Astrocyte of the spinal cord (primary cell): ENCODE measurements at regions not wholly inside any gene's neighbourhood (a gene's known extent, or its start where the extent isn't known, plus 50 kb on each side); places are given as distances from the start of the nearest gene placed in this dataset.

Experiments used
- DNase-seq: peaks from one replicate; pipeline ENCODE4 v3.0.0; 2011; ENCODE audit warnings: low read depth, low spot score
- H3K4me3 ChIP-seq: 2 replicates; pipeline ENCODE4 v1.5.1; 2011; ENCODE audit warnings: low read depth, mild to moderate bottlenecking, low read length, moderate library complexity
- CTCF ChIP-seq: IDR thresholded peaks from 2 replicates; pipeline ENCODE4 v1.5.1; 2012; ENCODE audit warnings: low read depth, mild to moderate bottlenecking, low read length, inconsistent platforms
- in situ Hi-C: cut with HindIII; loops from 2 replicates; pipeline ENCODE4 v1.10.0; 2017; ENCODE audit warnings: low sequenced_read_pairs

- in situ Hi-C loops = no loop called here
- DNase-seq = no peak
- no peak for TF ChIP-seq CTCF
- no peak overlapping the region for H3K4me3 ChIP-seq
These were observed 328.2 kb upstream of the CHRM3 start for GRCh38 chr1:239058190-239058589.

- no peak overlapping the region for H3K4me3 ChIP-seq
- no peak for DNase-seq
- in situ Hi-C loops = no loop called here
- no peak for TF ChIP-seq CTCF
These were observed 329.4 kb upstream of the CHRM3 start for GRCh38 chr1:239056940-239057339.

- no peak overlapping the region for H3K4me3 ChIP-seq
- in situ Hi-C loops = no loop called here
- no peak for DNase-seq
- no peak for TF ChIP-seq CTCF
These were observed 333.1 kb upstream of the CHRM3 start for GRCh38 chr1:239053279-239053678.

- DNase-seq = no peak
- TF ChIP-seq CTCF = no peak
- in situ Hi-C loops = no loop called here
- no peak overlapping the region for H3K4me3 ChIP-seq
These were observed 336.8 kb upstream of the CHRM3 start for GRCh38 chr1:239049571-239049970.

GRCh38 chr1:239044829-239045228 is 341.5 kb upstream of the CHRM3 start:
- TF ChIP-seq CTCF = no peak
- in situ Hi-C loops = no loop called here
- no peak for DNase-seq
- no peak overlapping the region for H3K4me3 ChIP-seq

GRCh38 chr1:239040523-239040922 is 345.8 kb upstream of the CHRM3 start:
- in situ Hi-C loops = no loop called here
- DNase-seq = no peak
- TF ChIP-seq CTCF = no peak
- H3K4me3 ChIP-seq = no peak overlapping the region

GRCh38 chr1:239031310-239031709 is 355.1 kb upstream of the CHRM3 start:
- in situ Hi-C loops = no loop called here
- no peak for DNase-seq
- H3K4me3 ChIP-seq = no peak overlapping the region
- no peak for TF ChIP-seq CTCF
